ENCODE measurements at regions not wholly inside any gene's neighbourhood (a gene's known extent, or its start where the extent isn't known, plus 50 kb on each side); places are given as distances from the start of the nearest gene placed in this dataset.
A peak's percentile ranks its signal among the peaks of the same experiment; 100 is the strongest.

DNA sequence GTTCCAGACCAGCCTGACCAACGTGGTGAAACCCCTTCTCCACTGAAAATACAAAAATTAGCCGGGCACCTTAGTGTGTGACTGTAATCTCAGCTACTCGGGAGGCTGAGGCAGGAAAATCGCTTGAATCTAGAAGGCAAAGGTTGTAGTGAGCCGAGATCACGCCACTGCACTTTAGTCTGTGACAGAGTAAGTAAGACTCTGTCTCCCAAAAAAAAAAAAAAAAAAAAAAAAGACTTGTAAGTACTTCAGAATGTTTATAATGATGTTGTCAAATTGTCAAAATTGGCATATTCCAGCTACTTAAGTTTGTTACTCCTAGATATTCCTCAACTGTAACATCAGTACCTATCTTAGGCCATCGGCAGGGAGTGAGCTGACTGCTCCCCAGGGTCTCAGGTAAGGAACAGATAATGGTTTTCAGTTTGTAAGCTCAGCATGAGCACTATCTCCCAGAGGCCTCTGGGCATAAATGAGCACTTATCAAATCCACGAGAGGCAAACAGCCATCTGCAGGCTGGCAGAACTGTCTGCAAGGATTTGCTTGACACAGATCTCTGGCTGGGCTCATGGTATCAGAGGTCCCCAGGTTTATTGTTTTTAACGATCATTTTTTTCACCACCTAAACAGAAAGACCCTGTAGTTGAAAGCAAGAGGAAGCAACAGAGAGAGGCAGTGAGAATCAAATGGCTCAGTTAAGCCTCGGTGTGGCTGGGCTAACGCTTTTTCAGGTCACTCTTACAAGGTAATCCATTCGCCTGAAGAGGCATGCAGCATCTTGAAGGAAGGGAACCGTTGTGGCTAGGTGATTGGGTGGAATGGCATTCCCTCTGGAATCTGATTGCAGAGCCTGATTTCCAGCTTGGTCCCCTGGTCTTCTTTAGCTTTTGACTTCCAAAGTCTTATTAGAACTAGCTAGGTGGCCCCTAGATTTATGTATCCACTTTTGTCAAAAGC is 115.9 kb downstream of the LY86 start:
- Histone ChIP-seq H3K4me3 (ENCODE audit: low read depth in 1 of 5, low read length in 5 of 5) (no peak overlapping the region), H3K9me3 (ENCODE audit: control insufficient read depth in 5 of 5, low read length in 5 of 5) (no peaks in the 10 kb centered on the region), H3K4me1 (ENCODE audit: control insufficient read depth in 5 of 5, insufficient read depth in 5 of 5, low read length in 5 of 5) (peaks cover 9 to 27% (median 20%) of the 10 kb centered on the region in 5 donors), H3K27me3 (ENCODE audit: control insufficient read depth in 5 of 5, insufficient read depth in 4 of 5, low read length in 5 of 5) (no peaks in the 10 kb centered on the region), H3K27ac (ENCODE audit: low read depth, low read length) (no peak overlapping the region), H3K36me3 (ENCODE audit: control insufficient read depth in 5 of 5, insufficient read depth in 5 of 5, low read length in 5 of 5) (no peaks in the 10 kb centered on the region), H3K9ac (ENCODE audit: low read length in 5 of 5) (no peak overlapping the region)

DNA sequence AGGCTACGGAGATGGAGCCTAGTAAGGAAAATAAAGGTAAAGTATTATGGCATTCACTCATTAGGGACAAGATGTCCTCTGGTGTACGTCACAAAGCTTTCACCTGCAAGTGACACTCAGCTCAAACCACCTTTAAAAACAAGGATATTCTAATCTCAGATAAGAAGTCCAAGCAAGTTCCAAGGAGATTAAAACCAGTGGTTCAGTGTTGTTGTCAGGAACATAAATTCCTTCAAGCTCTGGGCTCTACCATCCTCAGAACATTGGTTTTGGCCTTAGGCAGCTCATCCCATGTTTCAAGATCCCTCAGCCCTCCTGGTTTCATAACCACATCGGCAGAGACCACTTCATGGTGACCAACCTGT is 116.5 kb downstream of the LY86 start:
- Histone ChIP-seq H3K9ac (ENCODE audit: low read length in 5 of 5) (no peak overlapping the region), H3K4me3 (ENCODE audit: low read depth in 1 of 5, low read length in 5 of 5) (no peak overlapping the region), H3K36me3 (ENCODE audit: control insufficient read depth in 5 of 5, insufficient read depth in 5 of 5, low read length in 5 of 5) (no peaks in the 10 kb centered on the region), H3K4me1 (ENCODE audit: control insufficient read depth in 5 of 5, insufficient read depth in 5 of 5, low read length in 5 of 5) (peaks cover 3 to 20% (median 14%) of the 10 kb centered on the region in 5 donors), H3K27me3 (ENCODE audit: control insufficient read depth in 5 of 5, insufficient read depth in 4 of 5, low read length in 5 of 5) (no peaks in the 10 kb centered on the region), H3K27ac (ENCODE audit: low read depth, low read length) (no peak overlapping the region), H3K9me3 (ENCODE audit: control insufficient read depth in 5 of 5, low read length in 5 of 5) (no peaks in the 10 kb centered on the region)

DNA sequence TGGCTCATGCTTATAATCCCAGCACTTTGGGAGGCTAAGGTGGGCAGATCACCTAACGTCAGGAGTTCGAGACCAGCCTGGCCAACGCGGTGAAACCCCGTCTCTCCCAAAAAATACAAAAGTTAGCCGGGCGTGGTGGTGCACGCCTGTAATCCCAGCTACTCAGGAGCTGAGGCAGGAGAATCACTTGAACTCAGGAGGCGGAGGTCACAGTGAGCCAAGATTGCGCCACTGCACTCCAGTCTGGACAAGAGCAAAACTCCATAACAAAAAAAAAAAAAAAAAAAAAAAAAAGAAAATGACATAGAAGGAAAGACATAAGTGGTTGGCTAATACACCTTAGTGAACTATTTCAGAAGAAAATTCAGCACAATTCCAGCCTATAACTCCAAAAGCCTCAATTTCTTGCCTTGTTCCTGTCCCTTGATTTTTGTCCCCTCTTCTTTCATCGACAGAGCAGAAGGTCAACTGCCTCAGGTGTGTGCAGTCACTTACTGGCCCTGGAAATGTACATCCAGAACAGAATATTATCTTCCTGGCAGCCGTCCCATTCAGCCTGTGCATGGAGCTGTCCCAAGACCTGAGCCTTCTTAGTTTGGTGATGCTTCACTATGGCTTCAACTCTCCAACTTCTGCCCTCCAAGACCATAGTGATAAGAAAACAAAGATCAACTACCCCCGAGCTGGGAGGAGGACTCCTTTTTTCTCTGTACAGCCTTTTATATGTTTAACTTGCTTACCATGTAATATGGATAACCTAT is 117.6 kb downstream of the LY86 start:
- Histone ChIP-seq H3K9me3 (ENCODE audit: control insufficient read depth in 5 of 5, low read length in 5 of 5) (no peaks in the 10 kb centered on the region), H3K9ac (ENCODE audit: low read length in 5 of 5) (no peak overlapping the region), H3K4me3 (ENCODE audit: low read depth in 1 of 5, low read length in 5 of 5) (no peak overlapping the region), H3K4me1 (ENCODE audit: control insufficient read depth in 5 of 5, insufficient read depth in 5 of 5, low read length in 5 of 5) (peaks cover 0 to 10% (median 8%) of the 10 kb centered on the region in 5 donors), H3K27me3 (ENCODE audit: control insufficient read depth in 5 of 5, insufficient read depth in 4 of 5, low read length in 5 of 5) (no peaks in the 10 kb centered on the region), H3K36me3 (ENCODE audit: control insufficient read depth in 5 of 5, insufficient read depth in 5 of 5, low read length in 5 of 5) (no peaks in the 10 kb centered on the region), H3K27ac (ENCODE audit: low read depth, low read length) (no peak overlapping the region)

DNA sequence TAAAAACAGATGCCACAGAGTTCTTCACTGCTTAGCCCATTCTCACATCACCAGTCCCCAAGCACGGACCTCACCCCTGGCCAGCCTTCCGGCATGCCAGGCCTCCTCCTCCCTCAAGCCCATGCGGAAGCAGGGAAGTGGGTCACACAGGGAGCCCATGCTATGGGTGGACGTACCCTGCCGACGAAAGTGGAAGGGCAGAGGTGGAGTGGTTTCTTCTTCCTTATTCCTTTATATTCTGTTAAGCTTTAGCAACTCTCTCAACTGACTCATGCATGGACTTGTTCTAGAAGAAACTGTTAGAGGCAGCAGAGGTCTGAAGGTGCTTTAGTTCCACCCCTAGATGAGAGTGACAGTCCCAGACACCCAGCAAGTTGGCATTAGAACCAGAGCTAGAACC is 118.6 kb downstream of the LY86 start:
- Histone ChIP-seq H3K9ac (ENCODE audit: low read length in 5 of 5) (no peak overlapping the region), H3K4me3 (ENCODE audit: low read depth in 1 of 5, low read length in 5 of 5) (no peak overlapping the region), H3K36me3 (ENCODE audit: control insufficient read depth in 5 of 5, insufficient read depth in 5 of 5, low read length in 5 of 5) (no peaks in the 10 kb centered on the region), H3K9me3 (ENCODE audit: control insufficient read depth in 5 of 5, low read length in 5 of 5) (no peaks in the 10 kb centered on the region), H3K27me3 (ENCODE audit: control insufficient read depth in 5 of 5, insufficient read depth in 4 of 5, low read length in 5 of 5) (no peaks in the 10 kb centered on the region), H3K4me1 (ENCODE audit: control insufficient read depth in 5 of 5, insufficient read depth in 5 of 5, low read length in 5 of 5) (peaks cover 0 to 7% (median 5%) of the 10 kb centered on the region in 5 donors), H3K27ac (ENCODE audit: low read depth, low read length) (no peak overlapping the region)

DNA sequence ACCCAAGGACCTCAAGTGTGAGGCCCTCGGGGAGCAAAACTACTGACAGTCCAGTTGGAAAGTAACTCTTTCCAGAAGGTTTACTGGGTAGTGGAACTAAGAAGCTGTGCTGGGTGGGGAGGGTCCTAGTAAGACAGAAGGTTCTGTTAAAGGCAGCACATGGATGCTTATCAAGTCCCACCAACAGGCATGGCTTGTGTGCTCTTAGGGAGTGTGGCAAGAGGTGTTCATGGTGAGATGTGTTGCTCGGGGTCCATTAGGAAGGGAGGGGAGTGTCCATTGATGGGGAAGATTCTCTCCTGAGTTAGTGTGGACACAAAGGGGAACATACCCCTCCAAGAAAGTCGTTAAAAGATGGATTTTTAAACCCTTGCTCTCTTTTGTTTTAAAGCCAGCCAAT is 120.6 kb downstream of the LY86 start:
- H3K4me1 ChIP-seq (ENCODE audit: control insufficient read depth in 5 of 5, insufficient read depth in 5 of 5, low read length in 5 of 5), result peaks cover 7 to 26% (median 25%) of the 10 kb centered on the region in 5 donors
- no peaks in the 10 kb centered on the region for H3K27me3 ChIP-seq (ENCODE audit: control insufficient read depth in 5 of 5, insufficient read depth in 4 of 5, low read length in 5 of 5)
- H3K4me3 ChIP-seq (ENCODE audit: low read depth in 1 of 5, low read length in 5 of 5), result no peak overlapping the region
- H3K36me3 ChIP-seq (ENCODE audit: control insufficient read depth in 5 of 5, insufficient read depth in 5 of 5, low read length in 5 of 5), result no peaks in the 10 kb centered on the region
- no peaks in the 10 kb centered on the region for H3K9me3 ChIP-seq (ENCODE audit: control insufficient read depth in 5 of 5, low read length in 5 of 5)
- H3K27ac ChIP-seq (ENCODE audit: low read depth, low read length), result no peak overlapping the region
- no peak overlapping the region for H3K9ac ChIP-seq (ENCODE audit: low read length in 5 of 5)

DNA sequence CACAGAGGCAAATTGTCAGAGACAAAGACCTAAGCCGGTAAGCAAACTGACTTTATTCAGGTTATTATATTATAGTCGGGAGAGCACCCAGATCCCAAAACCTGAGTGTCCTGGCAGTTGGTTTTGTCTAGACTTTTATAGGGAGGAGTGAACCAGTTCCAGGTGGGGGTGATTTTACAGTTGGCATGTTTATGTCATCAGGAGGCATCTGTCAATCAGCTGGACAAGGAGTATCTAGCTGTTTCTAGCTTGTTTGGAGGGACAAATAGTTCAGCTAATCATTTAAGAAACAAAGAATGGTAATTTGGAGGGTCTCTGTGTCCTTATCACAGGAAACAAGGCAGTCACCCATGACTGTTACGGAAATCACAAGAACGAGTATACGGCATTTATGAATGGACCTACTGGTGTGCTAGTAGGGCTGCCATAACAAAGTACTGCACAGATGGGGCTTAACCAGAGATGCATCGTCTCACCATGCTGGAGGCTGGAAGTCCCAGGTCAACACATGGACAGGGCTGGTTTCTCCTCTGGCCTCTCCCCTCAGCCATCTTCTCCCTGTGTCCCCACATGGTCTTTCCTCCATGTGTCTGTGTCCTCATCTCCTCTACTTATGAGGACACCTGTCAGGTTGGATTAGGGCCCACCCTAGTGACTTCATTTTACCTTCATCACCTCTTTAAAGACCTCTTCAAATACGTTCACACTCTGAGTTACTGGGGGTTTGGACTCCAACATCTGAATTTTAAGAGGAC is 122.7 kb downstream of the LY86 start:
- no peak overlapping the region for H3K27ac ChIP-seq (ENCODE audit: low read depth, low read length)
- H3K4me1 ChIP-seq (ENCODE audit: control insufficient read depth in 5 of 5, insufficient read depth in 5 of 5, low read length in 5 of 5), result peaks cover 7 to 32% (median 26%) of the 10 kb centered on the region in 5 donors
- no peaks in the 10 kb centered on the region for H3K9me3 ChIP-seq (ENCODE audit: control insufficient read depth in 5 of 5, low read length in 5 of 5)
- H3K4me3 ChIP-seq (ENCODE audit: low read depth in 1 of 5, low read length in 5 of 5), result no peak overlapping the region
- no peak overlapping the region for H3K9ac ChIP-seq (ENCODE audit: low read length in 5 of 5)
- no peaks in the 10 kb centered on the region for H3K27me3 ChIP-seq (ENCODE audit: control insufficient read depth in 5 of 5, insufficient read depth in 4 of 5, low read length in 5 of 5)
- H3K36me3 ChIP-seq (ENCODE audit: control insufficient read depth in 5 of 5, insufficient read depth in 5 of 5, low read length in 5 of 5), result no peaks in the 10 kb centered on the region

DNA sequence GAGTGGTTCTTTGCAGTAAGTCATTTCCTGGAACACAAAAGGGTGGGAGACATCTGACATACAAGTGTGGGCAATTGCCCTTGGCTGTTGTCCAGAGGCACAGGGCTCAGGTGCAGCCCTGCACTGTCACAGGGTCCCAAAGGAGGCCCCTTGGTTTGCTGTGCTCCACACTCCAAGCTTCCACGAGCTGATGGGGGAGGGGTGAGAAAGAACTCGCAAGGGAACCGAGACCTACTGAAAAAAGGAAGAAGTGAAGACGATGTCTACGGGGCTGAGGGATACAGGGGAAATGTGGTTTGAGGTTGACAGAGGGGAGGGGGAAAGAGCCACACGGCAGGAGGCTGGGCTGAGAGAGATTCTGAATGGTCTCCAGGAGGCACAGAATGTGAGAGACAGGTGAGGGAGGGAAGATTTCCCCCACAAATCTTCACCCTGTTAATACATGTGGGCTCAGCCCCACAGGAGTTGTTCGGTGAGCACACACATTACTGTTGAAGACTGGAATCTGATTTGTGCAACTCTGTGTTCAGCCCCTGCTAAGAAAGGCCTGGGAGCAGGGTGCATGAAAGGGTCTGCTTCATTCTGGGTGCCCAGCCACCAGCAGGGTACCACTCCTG is 123.4 kb downstream of the LY86 start:
- Histone ChIP-seq H3K27me3 (ENCODE audit: control insufficient read depth in 5 of 5, insufficient read depth in 4 of 5, low read length in 5 of 5) (no peaks in the 10 kb centered on the region), H3K9me3 (ENCODE audit: control insufficient read depth in 5 of 5, low read length in 5 of 5) (no peaks in the 10 kb centered on the region), H3K36me3 (ENCODE audit: control insufficient read depth in 5 of 5, insufficient read depth in 5 of 5, low read length in 5 of 5) (no peaks in the 10 kb centered on the region), H3K9ac (ENCODE audit: low read length in 5 of 5) (no peak overlapping the region), H3K4me3 (ENCODE audit: low read depth in 1 of 5, low read length in 5 of 5) (no peak overlapping the region), H3K27ac (ENCODE audit: low read depth, low read length) (no peak overlapping the region), H3K4me1 (ENCODE audit: control insufficient read depth in 5 of 5, insufficient read depth in 5 of 5, low read length in 5 of 5) (peaks cover 7 to 32% (median 26%) of the 10 kb centered on the region in 5 donors)

DNA sequence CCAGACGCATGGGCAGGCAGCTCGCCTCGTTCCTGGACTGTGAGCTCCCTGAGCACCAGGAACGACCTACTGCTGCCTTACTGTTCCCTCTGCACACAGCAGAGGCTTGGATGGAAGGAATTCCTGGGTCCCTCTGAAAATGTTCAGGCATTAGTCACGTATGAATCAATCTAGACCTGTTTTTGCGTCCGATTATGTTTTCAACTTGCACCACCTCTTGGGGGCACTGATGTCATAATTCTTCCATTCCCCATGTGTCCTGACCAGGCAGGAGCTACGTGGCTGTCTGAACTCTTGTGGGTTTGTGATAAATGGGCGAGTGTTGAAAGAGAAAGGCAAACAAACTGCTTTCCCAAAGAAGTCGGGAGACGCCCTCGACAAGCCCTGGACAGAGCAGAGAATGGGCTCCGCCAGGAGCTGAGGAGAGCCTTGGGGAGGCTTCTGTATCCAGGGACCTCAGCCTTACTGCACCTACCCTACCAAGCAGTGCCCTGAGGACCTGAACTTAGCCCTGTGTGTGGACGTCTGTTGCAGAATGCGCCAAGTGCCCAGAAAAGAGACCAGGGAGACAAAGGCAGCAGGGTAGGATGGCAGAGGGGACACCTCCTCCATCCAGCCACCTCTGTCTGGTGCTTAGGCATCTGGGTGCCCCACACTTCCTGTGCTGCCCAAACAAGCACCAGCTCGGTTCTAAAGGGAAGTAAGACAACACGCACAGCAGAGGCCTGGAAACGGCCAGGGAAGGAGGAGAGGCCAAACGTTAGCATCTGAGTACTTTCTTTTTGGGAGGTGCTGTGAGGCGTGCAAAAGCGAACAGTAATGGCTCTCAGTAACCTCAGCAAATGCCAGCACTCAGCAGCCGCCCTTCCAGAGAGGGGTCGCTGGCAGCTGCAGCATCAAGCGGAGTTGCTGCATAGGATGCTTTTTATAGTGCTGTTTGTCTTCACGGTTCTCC is 124.2 kb downstream of the LY86 start:
- H3K9ac ChIP-seq (ENCODE audit: low read length in 5 of 5), result peak overlapping the region in 3 of 5 donors; percentile 6 to 49 (median 9)
- H3K4me3 ChIP-seq (ENCODE audit: low read depth in 1 of 5, low read length in 5 of 5), result peak overlapping the region; percentile 0 to 45 (median 5)
- peaks cover 7 to 33% (median 31%) of the 10 kb centered on the region in 5 donors for H3K4me1 ChIP-seq (ENCODE audit: control insufficient read depth in 5 of 5, insufficient read depth in 5 of 5, low read length in 5 of 5)
- H3K27ac ChIP-seq (ENCODE audit: low read depth, low read length), result peak overlapping the region; percentile 45
- no peaks in the 10 kb centered on the region for H3K36me3 ChIP-seq (ENCODE audit: control insufficient read depth in 5 of 5, insufficient read depth in 5 of 5, low read length in 5 of 5)
- no peaks in the 10 kb centered on the region for H3K9me3 ChIP-seq (ENCODE audit: control insufficient read depth in 5 of 5, low read length in 5 of 5)
- H3K27me3 ChIP-seq (ENCODE audit: control insufficient read depth in 5 of 5, insufficient read depth in 4 of 5, low read length in 5 of 5), result no peaks in the 10 kb centered on the region

DNA sequence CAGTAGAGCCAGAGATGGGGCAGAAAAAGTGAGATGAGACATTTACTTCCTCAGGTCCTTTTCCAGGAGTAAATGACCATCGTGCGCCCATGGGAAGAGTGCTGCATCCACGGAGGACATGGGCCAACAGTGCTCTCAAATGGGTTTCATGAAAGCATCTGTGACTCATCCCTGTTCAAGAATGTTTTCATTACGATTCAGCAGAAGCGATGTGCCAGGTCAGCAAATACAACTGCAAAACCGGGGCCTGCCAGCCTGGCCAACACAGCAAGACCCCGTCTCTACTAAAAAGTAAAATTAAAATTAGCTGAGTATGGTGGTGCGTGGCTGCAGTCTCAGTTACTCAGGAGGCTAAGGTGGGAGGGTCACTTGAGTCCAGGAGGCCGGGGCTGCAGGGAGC is 125.1 kb downstream of the LY86 start:
- Histone ChIP-seq H3K27ac (ENCODE audit: low read depth, low read length) (no peak overlapping the region), H3K27me3 (ENCODE audit: control insufficient read depth in 5 of 5, insufficient read depth in 4 of 5, low read length in 5 of 5) (no peaks in the 10 kb centered on the region), H3K4me1 (ENCODE audit: control insufficient read depth in 5 of 5, insufficient read depth in 5 of 5, low read length in 5 of 5) (peaks cover 9 to 39% (median 31%) of the 10 kb centered on the region in 5 donors), H3K36me3 (ENCODE audit: control insufficient read depth in 5 of 5, insufficient read depth in 5 of 5, low read length in 5 of 5) (no peaks in the 10 kb centered on the region), H3K4me3 (ENCODE audit: low read depth in 1 of 5, low read length in 5 of 5) (no peak overlapping the region), H3K9ac (ENCODE audit: low read length in 5 of 5) (no peak overlapping the region), H3K9me3 (ENCODE audit: control insufficient read depth in 5 of 5, low read length in 5 of 5) (no peaks in the 10 kb centered on the region)

Data from subcutaneous abdominal adipose tissue (tissue), 5 donors.